ENCODE measurements at regions not wholly inside any gene's neighbourhood (a gene's known extent, or its start where the extent isn't known, plus 50 kb on each side); places are given as distances from the start of the nearest gene placed in this dataset.

GRCh38 chr1:187759825-187760333, 931.1 kb downstream of the PLA2G4A start:
- TF ChIP-seq CTCF (conservative IDR thresholded peaks at IDR 0.05; ENCODE audit: low read length) (no peak), EZH2phosphoT487 (IDR thresholded peaks at IDR 0.05; ENCODE audit: borderline replicate concordance, low read depth, low read length) (no peak)
- H3K4me2 ChIP-seq (ENCODE audit: low read length), result no peak overlapping the region
- no peaks in the 10 kb centered on the region for H3K9me3 ChIP-seq (ENCODE audit: low read length)
- DNase-seq (ENCODE audit: low spot score), result no peak
- intact Hi-C loops (cut with micrococcal nuclease; ENCODE audit: unreplicated experiment), result no loop called here
- H3K9me2 ChIP-seq (ENCODE audit: insufficient read depth, low read length), result no peaks in the 10 kb centered on the region
- H3K4me1 ChIP-seq (ENCODE audit: insufficient read depth, low read length, poor library complexity, severe bottlenecking), result no peaks in the 10 kb centered on the region
- no peak overlapping the region for H3K27ac ChIP-seq (ENCODE audit: low read depth, low read length, poor library complexity, severe bottlenecking)
- no peaks in the 10 kb centered on the region for H3K79me2 ChIP-seq (ENCODE audit: insufficient read depth, low read depth, low read length)
- H2AFZ ChIP-seq (ENCODE audit: low read length), result no peak overlapping the region
- CTCF ChIA-PET (ENCODE audit: unreplicated experiment), result no interaction called here
- POLR2A ChIA-PET, result no interaction called here
- no peak overlapping the region for H3K4me3 ChIP-seq (ENCODE audit: low read depth, low read length, poor library complexity, severe bottlenecking)
- H3K36me3 ChIP-seq (ENCODE audit: insufficient read depth, low read length), result no peaks in the 10 kb centered on the region
- no TSS peak for BruUV-seq (replicated peaks)
- H4K20me1 ChIP-seq (ENCODE audit: insufficient read depth, low read length), result no peaks in the 10 kb centered on the region

DNA sequence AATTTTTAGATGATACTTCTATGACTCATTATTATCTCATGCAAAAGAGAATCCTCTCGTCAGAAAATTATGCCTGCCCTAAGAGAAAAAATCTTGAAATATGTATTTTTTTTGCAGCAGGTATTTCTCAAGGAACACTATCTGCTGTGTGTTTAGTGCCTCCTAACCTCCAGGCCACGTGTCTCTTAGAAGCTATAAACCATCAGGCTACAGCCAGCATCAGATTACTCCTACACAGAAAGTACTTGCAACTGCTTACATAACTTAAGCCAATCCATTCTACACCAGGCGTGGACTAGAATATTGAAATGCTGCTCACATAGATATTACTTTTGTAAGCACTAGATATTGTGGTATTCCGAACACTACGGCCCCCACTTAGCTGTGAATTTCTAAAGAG, 933.4 kb downstream of the PLA2G4A start:
- Histone ChIP-seq H3K4me3 (ENCODE audit: low read depth, low read length, poor library complexity, severe bottlenecking) (no peak overlapping the region), H3K79me2 (ENCODE audit: insufficient read depth, low read depth, low read length) (no peaks in the 10 kb centered on the region), H3K36me3 (ENCODE audit: insufficient read depth, low read length) (no peaks in the 10 kb centered on the region), H3K4me2 (ENCODE audit: low read length) (no peak overlapping the region), H3K9me2 (ENCODE audit: insufficient read depth, low read length) (no peaks in the 10 kb centered on the region), H4K20me1 (ENCODE audit: insufficient read depth, low read length) (no peaks in the 10 kb centered on the region), H3K9me3 (ENCODE audit: low read length) (no peaks in the 10 kb centered on the region), H2AFZ (ENCODE audit: low read length) (no peak overlapping the region), H3K4me1 (ENCODE audit: insufficient read depth, low read length, poor library complexity, severe bottlenecking) (no peaks in the 10 kb centered on the region), H3K27ac (ENCODE audit: low read depth, low read length, poor library complexity, severe bottlenecking) (no peak overlapping the region)
- BruUV-seq (replicated peaks), result no TSS peak
- ChIA-PET CTCF (ENCODE audit: unreplicated experiment) (no interaction called here), POLR2A (interaction anchor here (0.6 to 0.9 kb wide), 2 partner anchors 22 to 717 kb away, joined by 3 read pairs; no protein-coding TSS in a partner anchor)
- intact Hi-C loops (cut with micrococcal nuclease; ENCODE audit: unreplicated experiment), result no loop called here
- no peak for DNase-seq (ENCODE audit: low spot score)
- no peak for TF ChIP-seq EZH2phosphoT487 (IDR thresholded peaks at IDR 0.05; ENCODE audit: borderline replicate concordance, low read depth, low read length)

DNA sequence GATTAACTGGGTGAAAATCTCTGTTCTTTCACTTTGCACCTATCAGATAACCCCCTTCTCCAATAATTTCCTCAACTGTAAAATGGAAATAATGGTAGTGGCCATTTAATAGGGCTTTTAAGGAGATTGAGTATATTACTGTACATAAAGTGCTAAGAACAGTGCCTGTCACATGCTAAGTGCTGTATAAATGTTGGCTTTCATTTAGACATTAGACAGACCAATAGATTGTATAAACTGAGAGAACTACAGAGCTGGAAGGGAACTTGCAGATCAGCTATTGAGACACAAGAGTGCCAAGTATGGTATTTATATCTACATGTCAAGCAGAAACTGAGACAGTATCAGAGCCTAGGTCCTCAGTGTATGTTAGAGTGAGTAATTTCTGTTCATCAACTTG, 934.7 kb downstream of the PLA2G4A start:
- no peak overlapping the region for H3K4me2 ChIP-seq (ENCODE audit: low read length)
- H3K9me2 ChIP-seq (ENCODE audit: insufficient read depth, low read length), result no peaks in the 10 kb centered on the region
- no peak overlapping the region for H3K4me3 ChIP-seq (ENCODE audit: low read depth, low read length, poor library complexity, severe bottlenecking)
- no peaks in the 10 kb centered on the region for H3K79me2 ChIP-seq (ENCODE audit: insufficient read depth, low read depth, low read length)
- ChIA-PET CTCF (ENCODE audit: unreplicated experiment) (no interaction called here), POLR2A (no interaction called here)
- no TSS peak for BruUV-seq (replicated peaks)
- DNase-seq (ENCODE audit: low spot score), result no peak
- H3K36me3 ChIP-seq (ENCODE audit: insufficient read depth, low read length), result no peaks in the 10 kb centered on the region
- no peak overlapping the region for H2AFZ ChIP-seq (ENCODE audit: low read length)
- H3K4me1 ChIP-seq (ENCODE audit: insufficient read depth, low read length, poor library complexity, severe bottlenecking), result no peaks in the 10 kb centered on the region
- H3K27ac ChIP-seq (ENCODE audit: low read depth, low read length, poor library complexity, severe bottlenecking), result no peak overlapping the region
- H4K20me1 ChIP-seq (ENCODE audit: insufficient read depth, low read length), result no peaks in the 10 kb centered on the region
- intact Hi-C loops (cut with micrococcal nuclease; ENCODE audit: unreplicated experiment), result no loop called here
- TF ChIP-seq EZH2phosphoT487 (IDR thresholded peaks at IDR 0.05; ENCODE audit: borderline replicate concordance, low read depth, low read length) (no peak), CTCF (conservative IDR thresholded peaks at IDR 0.05; ENCODE audit: low read length) (no peak)
- H3K9me3 ChIP-seq (ENCODE audit: low read length), result no peaks in the 10 kb centered on the region

Data from OCI-LY7 (cell line).